ENCODE measurements at regions not wholly inside any gene's neighbourhood (a gene's known extent, or its start where the extent isn't known, plus 50 kb on each side); places are given as distances from the start of the nearest gene placed in this dataset.

DNA sequence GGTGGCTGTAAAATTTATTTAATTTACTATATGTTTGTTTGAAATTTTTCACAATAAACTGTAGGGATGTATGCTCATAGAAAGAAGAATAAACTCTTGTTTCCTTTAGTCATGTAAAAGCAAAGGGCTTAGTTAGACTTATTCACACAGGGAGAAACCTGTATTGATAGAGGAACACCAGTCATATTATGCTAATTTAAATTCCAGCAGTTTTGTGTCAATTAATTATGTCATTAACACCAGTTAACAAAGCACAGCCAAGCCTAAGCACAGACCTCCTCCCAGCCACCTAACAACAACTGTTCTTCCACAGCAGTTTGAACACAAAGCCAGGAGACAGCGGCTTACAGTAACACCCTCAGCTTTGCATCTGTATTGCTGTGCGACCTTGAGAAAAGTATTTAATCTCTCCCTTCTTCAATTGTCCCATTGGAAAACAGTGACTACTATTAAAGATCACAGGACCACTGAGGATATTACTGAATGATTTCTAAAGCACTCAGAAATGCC, 260.8 kb upstream of the RRP15 start:
- no peak for DNase-seq (ENCODE audit: low read depth)

DNA sequence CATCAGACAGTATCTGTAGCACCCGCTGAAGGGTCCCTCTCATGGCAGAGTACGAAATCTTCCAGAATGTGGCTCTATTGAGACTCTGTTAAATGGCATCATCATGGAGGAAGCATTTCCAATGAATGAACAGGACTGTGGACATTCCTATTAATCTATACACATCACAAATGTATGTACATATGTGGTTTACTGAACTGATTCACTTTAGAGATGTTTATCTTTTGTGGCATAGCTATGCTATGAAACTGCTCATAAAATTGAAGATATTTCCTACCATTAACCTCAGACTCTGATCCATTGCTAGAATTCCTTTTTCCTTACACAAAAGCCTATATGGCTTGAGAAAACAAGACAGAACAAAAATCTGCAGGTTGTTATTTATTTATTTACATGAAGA, 259.6 kb upstream of the RRP15 start:
- no peak for DNase-seq (ENCODE audit: low read depth)

DNA sequence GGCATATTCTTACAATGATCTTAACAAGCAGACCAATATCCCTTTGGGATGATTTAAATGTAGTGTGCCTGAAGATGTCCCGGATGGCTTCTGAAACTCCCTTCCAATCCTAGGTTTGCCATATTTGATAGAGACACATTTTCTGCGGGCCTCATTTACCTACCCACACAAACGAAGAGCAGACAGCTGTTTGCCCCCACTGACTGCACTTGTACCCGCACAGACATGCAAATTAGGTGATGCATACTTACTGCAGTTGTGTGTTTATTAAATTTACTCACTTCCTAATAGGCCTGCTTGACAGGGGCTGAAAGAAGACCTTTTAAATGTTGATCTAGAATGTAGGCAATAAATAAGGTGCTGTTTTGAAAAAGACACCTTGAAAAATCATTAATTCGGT, 257.9 kb upstream of the RRP15 start:
- no peak for DNase-seq (ENCODE audit: low read depth)

DNA sequence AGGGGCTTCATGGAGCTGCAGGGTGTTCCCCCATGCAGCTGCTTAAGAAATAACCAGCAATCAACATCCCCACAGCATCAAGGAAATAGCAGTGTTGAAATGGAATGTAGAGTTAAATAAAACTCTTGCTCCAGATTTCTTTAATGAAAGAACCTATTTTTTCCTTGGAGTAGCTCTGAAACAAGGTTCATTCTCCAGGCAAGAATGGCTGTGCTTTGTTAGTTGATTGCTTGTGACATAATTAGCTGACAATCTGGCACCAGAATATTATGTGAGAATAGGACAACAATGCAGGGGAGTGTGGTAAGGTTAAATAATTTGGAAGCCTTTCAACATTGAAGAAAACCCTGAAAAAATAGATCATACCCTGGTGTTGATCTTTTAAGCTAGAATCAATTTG, 254.2 kb upstream of the RRP15 start:
- no peak for DNase-seq (ENCODE audit: low read depth)

DNA sequence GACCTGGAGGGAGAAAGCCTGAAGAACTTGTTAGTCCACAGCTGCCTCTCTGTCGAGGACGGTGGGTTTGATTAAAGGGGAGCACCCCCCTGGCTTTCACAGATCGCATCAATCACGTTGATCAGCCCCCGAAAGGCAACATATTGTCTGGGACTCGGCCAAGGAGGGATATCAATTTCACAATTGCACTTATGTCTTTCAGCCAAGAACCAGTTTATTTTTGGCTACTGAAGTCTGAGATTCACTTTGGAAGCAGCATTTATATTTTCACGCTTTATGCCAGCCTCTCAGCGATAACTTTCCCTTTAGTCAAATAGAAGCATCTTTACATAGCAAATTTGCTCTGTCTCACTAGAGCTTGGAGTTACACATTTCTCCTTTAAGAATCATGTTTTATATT, 253.2 kb upstream of the RRP15 start:
- no peak for DNase-seq (ENCODE audit: low read depth)

DNA sequence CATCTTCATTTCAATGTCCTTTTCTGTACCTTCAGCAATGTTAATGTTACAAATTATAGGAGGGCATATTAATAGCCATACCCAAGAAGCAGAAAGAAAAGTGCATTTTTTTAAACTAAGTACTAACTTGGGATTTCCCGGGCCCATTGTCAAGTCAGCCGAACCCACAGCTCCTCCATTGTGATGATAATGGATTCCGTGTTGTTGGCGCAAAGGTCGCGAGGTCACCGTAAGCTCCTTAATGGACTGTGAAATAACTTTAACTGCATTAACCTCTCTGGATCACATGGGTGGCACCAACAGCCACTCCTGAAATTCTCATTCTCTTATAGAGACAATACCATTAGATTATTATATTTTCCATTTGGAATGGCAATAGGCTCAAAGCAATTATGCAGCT, 250.6 kb upstream of the RRP15 start:
- no peak for DNase-seq (ENCODE audit: low read depth)

DNA sequence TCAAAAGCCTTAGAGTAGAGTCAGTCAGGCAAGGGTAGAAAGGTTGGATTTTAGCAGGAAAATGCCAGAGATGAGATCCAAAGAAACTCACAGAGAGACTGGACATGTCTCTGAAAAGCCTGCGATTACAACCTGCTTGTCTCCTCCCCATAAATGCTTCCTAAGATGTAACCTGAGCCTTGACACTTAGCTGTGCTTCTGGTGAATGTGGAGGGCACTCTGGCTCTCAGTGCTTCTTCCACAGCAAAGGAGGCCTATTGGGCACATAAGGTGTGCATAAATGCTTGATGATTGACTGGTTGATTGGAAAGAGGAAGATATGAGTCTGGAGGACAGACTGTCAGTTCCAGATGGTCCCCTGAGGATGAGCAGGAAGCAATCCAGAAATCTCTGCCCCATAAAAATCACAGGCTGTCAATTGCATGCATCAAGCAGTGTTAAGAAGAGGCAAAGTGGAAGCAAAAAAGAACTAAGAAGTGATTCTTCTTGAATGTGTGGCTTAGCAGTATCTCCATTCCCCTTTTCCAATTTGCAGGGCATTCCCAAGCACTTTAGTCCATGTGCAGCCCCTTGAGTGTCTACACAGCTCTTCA, 236.2 kb upstream of the RRP15 start:
- no peak for DNase-seq (ENCODE audit: low read depth)

DNA sequence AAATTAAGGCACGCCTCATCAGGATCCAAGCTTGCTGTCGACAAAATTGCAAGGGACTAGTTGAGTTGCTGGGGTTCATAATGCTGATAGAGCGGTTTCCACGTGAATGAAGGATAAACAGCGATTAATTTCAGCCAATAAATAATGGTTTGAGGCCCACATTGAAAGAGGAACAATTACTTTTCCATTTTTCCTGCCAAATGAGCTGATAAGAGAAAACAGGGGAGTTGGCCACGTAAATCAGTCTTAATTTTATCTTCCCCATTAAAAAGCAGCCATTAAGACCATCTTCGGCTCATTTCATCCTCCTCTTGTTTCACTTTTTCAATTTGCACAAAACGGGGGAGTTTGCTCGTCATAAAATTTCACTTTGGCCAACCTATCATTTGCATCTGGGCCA, 235.5 kb upstream of the RRP15 start:
- DNase-seq (ENCODE audit: low read depth) = no peak

DNA sequence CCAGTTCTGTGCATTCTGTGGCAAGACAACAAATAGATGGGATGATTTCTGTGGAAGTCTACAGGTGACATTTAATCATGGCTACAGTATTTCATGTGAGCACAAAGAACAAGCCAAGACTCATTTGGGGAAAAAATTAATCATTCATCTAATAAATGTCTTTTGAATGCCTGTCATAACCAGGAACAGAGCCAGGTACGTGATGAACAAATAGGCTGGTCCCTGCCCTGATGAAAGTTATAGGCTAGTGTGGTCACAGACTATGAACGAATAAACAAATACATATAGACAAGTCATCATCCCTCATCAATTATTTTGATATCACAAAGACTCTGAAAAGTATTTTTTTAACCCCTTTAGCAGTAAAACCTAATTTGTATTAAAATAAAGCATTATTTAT, 226.4 kb upstream of the RRP15 start:
- DNase-seq (ENCODE audit: low read depth) = no peak

DNA sequence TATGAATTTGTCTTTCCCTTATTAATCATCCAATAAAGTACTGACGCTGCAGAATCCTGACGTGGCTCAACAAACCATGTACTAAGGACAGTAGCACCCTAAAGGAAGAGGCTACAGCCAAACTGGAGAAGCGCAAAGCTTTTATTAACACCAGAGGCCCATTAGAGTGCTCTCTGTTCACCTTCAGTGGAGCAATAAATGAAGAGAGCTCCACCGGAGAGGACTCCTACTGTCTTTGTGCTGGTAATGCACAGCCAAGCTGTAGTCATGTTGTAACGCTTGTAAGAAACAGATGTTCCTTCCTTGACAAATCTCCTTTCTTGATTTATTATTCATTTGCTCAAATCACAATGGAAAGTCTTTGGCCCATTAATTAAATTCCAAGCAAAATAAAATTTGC, 220.7 kb upstream of the RRP15 start:
- no peak for DNase-seq (ENCODE audit: low read depth)

DNA sequence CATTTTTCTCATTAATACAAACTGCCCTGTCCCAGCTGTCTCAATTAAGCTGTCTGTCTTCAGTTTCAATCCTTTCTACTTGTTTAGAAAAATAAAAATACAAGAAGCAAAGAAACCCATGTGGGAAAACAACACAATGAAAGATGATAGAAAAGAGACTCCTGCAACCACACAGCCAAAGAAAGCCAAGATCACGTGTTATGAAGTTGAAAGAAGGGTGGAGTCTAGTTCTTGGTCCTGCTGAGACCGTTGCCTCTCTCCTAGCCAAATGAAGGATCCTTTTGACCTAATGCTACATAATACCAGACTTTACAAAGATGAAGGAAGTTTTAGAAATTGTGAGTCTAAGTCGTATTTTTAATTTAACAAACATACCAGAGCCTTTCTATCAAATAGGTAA, 218.8 kb upstream of the RRP15 start:
- no peak for DNase-seq (ENCODE audit: low read depth)

DNA sequence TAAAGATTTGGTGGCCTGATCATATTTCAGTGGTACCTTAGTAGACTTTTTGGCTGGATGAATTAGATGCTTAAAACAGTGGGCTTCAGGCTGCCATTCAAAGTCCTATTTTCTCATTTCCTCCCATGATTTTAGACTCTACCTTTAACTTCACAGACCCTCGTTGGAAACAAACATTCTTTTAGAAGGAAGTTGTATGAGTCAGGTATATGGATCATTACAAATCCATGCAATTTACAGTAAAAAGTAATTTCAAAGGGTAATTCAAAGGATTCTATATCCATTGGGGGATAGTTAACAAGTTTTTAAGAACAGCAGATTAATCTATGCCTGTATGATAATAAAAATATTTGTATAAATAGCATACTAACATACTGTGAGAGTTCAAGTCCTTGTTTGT, 216.9 kb upstream of the RRP15 start:
- DNase-seq (ENCODE audit: low read depth) = no peak

DNA sequence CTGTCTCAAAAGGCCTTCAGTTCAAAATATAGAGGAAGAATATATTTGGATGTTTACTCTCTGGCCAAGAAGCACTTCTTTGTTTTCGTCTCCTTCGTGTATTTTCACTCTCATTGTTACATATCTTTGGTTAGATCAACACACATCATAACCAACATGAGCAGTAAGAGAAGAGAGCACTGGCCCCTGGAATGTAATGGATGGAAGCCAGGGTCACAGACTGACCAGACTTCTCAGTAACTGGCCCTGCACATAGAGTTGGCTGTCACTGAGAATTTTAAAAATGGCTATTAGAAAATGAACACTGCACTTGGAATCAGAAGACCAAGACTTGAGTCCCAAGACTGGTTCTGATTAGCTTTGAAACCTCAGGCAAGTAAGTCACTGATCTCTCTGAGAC, 215.9 kb upstream of the RRP15 start:
- DNase-seq (ENCODE audit: low read depth) = no peak

DNA sequence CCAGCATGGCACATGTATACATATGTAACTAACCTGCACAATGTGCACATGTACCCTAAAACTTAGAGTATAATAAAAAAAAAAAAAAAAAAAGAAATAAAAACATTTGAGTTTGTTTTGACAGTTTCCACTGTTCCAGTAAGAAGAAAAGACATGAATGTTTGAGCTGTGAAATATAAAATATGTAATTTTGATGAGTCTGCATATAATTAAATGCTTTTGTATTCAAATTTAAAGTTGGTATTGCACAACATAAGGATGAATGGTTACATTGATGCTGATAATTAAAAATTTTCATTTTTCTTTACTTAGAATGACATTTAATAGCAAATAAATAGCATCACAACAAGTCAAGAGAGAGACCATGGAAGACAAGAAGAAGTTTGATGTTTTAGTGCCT, 212.0 kb upstream of the RRP15 start:
- no peak for DNase-seq (ENCODE audit: low read depth)

DNA sequence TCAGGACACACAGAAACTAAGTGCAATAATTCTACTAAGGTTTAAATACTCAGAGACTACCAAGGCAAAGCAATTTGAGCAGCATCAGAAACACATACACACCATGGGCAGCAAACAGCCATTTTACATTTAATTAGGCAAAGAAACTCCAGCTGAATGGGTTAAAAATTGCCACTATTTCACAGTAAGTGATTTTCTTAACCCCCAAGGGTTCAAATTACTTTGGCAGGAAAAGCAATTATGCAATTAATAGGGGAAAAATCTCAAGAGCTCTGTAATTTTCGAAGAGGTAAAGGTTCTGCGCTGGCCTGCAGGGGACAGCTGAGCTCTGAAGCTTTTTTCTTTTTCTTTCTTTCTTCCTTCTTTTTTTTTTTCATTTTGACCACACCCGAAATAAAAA, 206.2 kb upstream of the RRP15 start:
- no peak for DNase-seq (ENCODE audit: low read depth)

DNA sequence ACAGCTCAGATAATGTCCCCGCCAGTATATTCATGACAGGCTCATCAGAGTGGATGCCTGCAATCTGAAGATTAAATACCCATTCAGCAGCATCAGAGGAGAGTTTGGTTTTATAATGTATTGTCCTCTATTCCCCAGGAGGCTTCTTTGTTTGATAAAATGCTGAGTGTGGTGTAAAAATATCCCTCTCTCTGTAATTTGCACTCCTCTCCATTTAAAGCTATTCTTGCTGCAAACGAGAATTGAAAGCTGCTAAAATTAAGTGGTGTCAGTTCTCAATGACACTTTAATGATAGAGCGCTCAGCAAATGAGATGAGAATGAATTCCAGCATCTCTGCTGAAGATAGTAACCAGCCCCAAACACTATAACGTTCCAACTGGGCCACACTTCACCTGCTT, 205.7 kb upstream of the RRP15 start:
- DNase-seq (ENCODE audit: low read depth) = no peak

DNA sequence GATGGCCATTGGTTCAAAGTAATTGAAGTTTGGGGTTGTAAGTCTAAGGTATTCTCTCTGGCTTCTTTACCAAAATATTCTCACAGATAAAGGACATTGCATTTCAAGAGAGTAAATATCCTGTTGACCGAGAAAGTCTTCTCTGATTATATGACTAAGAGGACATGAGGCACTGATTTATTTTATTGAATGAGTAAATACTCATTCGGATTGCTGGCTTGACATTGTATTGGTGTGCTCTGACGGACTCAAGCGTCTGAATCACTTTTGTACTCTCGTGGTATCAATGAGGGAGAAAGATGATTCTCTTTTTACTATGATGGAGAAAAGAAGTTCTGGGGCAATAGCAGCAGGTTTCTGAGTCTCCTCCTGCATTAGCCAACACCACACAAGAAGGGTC, 205.3 kb upstream of the RRP15 start:
- no peak for DNase-seq (ENCODE audit: low read depth)

DNA sequence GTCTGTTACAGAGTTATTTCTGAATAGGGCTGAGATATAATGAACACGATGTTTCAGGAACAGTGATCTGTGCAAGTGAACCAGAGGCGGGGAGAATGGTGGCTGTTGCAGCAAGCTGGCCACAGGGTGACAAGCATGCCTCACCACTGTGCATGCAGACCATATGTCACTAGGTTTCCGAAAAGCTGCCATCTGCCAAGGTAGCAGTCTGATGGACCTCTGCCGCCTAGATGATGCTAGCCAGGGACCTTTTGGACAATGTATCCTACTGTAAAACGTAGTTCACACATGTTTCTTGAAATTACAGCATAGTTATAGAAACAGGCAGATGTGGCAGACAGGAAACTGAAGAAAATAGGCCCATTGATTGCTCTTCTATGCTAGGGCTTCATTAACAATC, 204.2 kb upstream of the RRP15 start:
- no peak for DNase-seq (ENCODE audit: low read depth)

DNA sequence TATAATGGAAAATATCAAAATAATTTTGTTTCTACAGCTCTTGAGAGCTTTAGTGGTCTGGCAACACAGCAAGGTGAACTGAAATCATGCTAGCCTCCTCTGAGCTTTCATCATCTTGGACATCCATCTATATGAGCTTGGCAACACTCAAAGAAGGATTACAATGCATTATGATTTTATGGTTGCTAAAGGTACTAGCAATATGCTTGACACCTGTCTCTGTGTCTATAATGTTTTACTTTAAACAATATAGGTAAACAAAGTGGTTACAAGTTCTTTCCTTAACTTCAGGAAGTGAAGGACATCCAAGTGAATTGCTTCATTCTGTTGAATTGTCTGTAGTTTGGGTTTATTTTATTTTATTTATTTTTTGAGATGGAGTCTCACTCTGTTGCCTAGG, 203.7 kb upstream of the RRP15 start:
- DNase-seq (ENCODE audit: low read depth) = no peak

DNA sequence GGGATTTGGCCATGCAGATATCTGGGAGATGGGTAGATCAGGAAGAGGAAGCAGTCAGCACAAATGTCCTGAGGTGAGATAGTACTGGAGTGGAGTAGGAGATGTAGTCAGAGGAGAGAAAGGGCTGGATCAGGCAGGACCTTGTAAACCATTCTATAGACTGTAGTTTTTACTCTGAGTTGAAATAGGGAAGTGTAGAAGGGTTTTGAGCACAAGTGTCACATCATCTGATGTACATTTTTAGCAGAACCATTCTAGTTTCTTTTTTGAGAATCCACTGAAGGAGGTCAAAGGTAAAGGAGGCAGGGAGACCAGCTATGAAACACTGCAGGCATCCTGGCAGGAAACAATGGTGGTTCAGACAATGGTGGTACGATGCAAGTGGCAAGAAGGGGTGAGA, 194.6 kb upstream of the RRP15 start:
- DNase-seq (ENCODE audit: low read depth) = no peak

DNA sequence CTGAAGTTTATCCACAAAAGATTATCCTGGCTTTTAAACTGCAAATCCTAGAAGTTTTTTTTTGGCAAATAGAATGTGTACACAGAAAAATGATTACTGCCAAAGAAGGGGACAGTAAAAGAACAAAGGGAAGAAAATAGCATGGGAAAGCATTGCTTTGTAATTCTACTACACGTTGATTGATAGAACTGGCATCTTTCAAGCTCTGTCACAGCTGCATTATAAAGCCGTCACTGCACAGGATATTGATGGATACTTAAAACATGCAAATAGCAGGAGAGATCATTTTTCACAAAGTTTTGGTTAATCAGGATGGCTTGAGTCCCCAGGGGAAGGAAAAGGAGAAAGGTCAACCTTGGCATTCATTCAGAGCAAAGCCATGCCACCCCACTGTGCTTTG, 183.7 kb upstream of the RRP15 start:
- DNase-seq (ENCODE audit: low read depth) = no peak

DNA sequence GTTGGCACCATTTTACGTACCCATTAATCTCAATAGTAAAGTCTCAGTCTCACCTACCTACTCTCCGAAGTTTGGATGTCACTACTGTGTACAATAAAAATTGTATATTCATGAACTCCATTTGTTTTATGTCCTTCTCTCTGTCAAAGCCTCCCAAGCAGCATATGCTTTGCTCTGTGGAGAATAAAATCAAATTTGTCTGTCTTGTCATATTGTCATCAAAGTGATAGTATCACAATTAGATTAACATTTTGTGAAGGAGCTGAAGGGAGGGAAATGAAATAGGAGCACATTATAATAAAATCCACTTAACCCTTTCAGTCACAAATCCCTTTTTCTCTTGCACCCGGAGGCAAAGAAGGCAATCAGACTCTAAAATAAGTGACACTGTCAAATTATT, 177.1 kb upstream of the RRP15 start:
- DNase-seq (ENCODE audit: low read depth) = no peak

DNA sequence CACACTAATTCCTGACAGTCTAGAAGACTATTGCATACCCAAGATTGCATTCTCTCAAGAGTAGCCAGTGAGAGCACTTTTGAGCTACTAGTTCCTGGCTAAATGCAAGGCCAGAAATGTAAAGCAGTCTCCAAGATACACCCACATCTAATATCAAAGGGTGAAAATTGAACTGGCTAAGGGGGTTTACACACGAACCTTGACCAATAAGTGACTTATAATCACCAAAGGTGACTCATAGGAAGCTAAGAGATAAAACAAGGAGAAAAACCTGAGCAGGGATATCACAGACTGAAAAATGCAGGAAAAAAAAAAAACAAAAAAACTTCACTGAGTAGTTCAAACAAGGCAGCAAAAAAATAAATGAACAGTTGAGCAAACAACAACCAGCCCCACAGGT, 172.2 kb upstream of the RRP15 start:
- DNase-seq (ENCODE audit: low read depth) = no peak

DNA sequence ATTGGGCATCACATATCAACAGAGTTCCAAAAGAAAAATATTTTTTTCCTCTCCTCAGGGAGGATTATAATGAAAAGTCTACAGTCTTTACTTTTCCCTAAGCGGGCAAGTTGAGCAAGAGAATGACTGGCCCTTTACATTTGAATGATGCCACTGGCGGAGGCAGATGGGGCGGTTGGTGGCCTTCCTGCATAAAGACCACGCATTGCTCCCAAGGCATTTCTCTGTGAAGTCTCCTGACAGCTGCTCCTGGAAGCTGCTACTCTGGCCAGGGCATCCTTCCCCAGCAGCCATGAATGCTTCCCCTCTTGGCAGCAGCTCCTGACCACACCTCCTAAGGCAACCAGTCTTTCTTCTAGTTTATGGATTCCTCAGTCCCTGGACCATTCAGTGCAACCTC, 161.1 kb upstream of the RRP15 start:
- no peak for DNase-seq (ENCODE audit: low read depth)

DNA sequence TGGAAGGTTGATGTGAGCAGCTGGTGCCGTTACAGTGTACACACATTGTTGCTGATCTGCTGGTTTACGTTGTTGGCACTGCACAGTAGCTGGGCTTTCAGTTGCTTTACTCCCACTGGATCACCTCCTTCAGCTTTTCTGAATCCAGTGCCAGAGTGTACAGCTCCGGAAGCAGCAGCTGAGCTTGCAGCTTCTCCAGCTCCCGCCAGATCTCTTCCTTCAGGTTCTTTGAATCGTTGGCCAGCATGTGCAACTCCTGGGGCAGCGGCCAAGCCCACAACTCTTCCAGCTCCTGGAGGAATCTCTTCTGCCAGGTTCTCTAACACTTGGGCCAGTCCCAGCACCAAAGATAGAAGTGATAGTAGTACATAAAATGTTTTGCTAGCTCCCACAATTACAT, 149.7 kb upstream of the RRP15 start:
- no peak for DNase-seq (ENCODE audit: low read depth)
